Kidney (tissue), 13 donors: ENCODE measurements at regions not wholly inside any gene's neighbourhood (a gene's known extent, or its start where the extent isn't known, plus 50 kb on each side); places are given as distances from the start of the nearest gene placed in this dataset.

Source experiments
- DNase-seq, 5 donors: peaks; one replicate each; pipeline ENCODE4 v3.0.0-alpha.2; 2013 to 2020
- FAIRE-seq: peaks from 2 replicates; lab custom pipeline; 2012; peaks lifted over from hg19 to GRCh38; lab: Jason Lieb, UNC
- H3K27ac ChIP-seq, 2 donors: one replicate each; pipeline ENCODE4 v1.7.0; 2013; ENCODE audit warnings: low read depth in 2 of 2, low read length in 2 of 2, inconsistent platforms in 1 of 2
- H3K27me3 ChIP-seq: one replicate; pipeline ENCODE4 v1.7.1; 2013; ENCODE audit warnings: low read length, inconsistent platforms; ENCODE audit not compliant: control insufficient read depth, insufficient read depth
- H3K36me3 ChIP-seq, 3 donors: one replicate each; pipeline versions ENCODE4 v1.7.0 to v1.7.1; 2013; ENCODE audit warnings: low read length in 3 of 3, control low read depth in 1 of 3, inconsistent platforms in 1 of 3; ENCODE audit not compliant: insufficient read depth in 3 of 3, control insufficient read depth in 2 of 3
- H3K4me1 ChIP-seq, 3 donors: one replicate each; pipeline versions ENCODE4 v1.7.0 to v1.7.1; 2013; ENCODE audit warnings: low read length in 3 of 3, inconsistent platforms in 1 of 3, low read depth in 1 of 3; ENCODE audit not compliant: control insufficient read depth in 2 of 3, insufficient read depth in 2 of 3
- H3K4me3 ChIP-seq, 3 donors: one replicate each; pipeline versions ENCODE4 v1.7.0 to v1.8.1; 2013; ENCODE audit warnings: low read length in 3 of 3, control low read depth in 1 of 3, inconsistent platforms in 1 of 3
- H3K9ac ChIP-seq, 3 donors: one replicate each; pipeline versions ENCODE4 v1.7.0 to v1.7.1; 2013; ENCODE audit warnings: low read length in 3 of 3, control low read depth in 1 of 3, inconsistent platforms in 1 of 3
- H3K9me3 ChIP-seq, 3 donors: one replicate each; pipeline versions ENCODE4 v1.7.0 to v1.7.1; 2013; ENCODE audit warnings: low read length in 3 of 3, control low read depth in 1 of 3, inconsistent platforms in 1 of 3; ENCODE audit not compliant: control insufficient read depth in 2 of 3, insufficient read depth in 1 of 3
- intact Hi-C: fragments of 100-400 bp; cut with DNase I; formaldehyde crosslinking; loops from one replicate; pipeline ENCODE4 v1.11.1; 2022
- TF ChIP-seq, protein P1 (sequence below): IDR thresholded peaks from 3 replicates; pipeline ENCODE4 v1.5.1; 2012; ENCODE audit warnings: mild to moderate bottlenecking, moderate library complexity, borderline replicate concordance; ENCODE audit not compliant: insufficient read depth; ENCODE audit errors: extremely low read depth
- donor health status: control.
- donor health status: control.
- donor health status: control.
- donor health status: control.
- donor health status: control.
- donor health status: DM: yes; HTN: yes; CAD: no.
- donor health status: Normal renal cell carcinoma (clear cell type).

DNA sequence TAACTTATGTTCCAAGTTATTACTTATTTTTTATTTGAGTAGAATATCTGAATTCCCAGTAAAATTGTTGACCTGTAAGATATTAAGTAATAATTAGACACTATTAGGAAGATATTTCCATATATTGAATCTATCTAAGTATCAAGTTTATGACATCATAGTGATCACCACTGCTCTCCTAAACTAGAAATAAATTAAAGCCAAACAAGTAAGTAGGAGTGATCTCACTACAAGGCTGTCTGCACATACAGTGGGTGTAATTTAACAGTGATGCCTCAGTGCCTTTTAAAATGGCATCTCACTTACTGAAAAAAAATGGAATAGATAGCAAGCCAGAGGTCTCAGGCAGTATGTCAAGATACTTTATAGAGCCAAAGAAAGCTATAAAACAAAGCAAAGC, 789.6 kb downstream of the KCTD16 start:
- DNase-seq: no peak
- no peaks in the 10 kb centered on the region for H3K36me3 ChIP-seq
- H3K4me1 ChIP-seq: no peaks in the 10 kb centered on the region
- TF ChIP-seq, protein P1, sequence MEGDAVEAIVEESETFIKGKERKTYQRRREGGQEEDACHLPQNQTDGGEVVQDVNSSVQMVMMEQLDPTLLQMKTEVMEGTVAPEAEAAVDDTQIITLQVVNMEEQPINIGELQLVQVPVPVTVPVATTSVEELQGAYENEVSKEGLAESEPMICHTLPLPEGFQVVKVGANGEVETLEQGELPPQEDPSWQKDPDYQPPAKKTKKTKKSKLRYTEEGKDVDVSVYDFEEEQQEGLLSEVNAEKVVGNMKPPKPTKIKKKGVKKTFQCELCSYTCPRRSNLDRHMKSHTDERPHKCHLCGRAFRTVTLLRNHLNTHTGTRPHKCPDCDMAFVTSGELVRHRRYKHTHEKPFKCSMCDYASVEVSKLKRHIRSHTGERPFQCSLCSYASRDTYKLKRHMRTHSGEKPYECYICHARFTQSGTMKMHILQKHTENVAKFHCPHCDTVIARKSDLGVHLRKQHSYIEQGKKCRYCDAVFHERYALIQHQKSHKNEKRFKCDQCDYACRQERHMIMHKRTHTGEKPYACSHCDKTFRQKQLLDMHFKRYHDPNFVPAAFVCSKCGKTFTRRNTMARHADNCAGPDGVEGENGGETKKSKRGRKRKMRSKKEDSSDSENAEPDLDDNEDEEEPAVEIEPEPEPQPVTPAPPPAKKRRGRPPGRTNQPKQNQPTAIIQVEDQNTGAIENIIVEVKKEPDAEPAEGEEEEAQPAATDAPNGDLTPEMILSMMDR: no peak
- no peaks in the 10 kb centered on the region for H3K27me3 ChIP-seq
- no peak overlapping the region for H3K27ac ChIP-seq
- no peak for FAIRE-seq
- intact Hi-C loops: no loop called here
- H3K4me3 ChIP-seq: no peak overlapping the region
- no peaks in the 10 kb centered on the region for H3K9me3 ChIP-seq
- no peak overlapping the region for H3K9ac ChIP-seq

DNA sequence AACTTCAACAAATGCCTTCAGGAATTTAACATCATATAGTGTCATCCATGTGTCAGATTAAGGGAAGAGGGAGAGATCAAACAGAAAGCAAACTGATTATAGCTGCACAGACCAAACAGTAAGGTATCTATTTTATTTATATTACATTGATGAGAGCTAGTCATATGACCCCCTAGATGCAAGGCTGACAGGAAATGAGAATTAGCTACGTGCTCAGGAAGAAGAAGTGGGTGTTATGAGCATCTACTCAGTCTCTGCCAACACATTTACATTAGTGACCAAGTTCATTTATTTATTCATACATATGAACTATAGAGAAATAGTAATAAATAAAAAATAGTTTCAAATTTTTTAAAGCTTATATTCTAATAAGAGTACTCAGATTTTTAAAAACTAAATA, 787.3 kb downstream of the KCTD16 start:
- Histone ChIP-seq H3K36me3 (no peaks in the 10 kb centered on the region), H3K9ac (no peak overlapping the region), H3K4me3 (no peak overlapping the region), H3K27me3 (no peaks in the 10 kb centered on the region), H3K9me3 (no peaks in the 10 kb centered on the region), H3K27ac (no peak overlapping the region), H3K4me1 (no peaks in the 10 kb centered on the region)
- intact Hi-C loops: no loop called here
- no peak for FAIRE-seq
- DNase-seq: no peak
- TF ChIP-seq, protein P1: no peak

- DNase-seq (no peak), FAIRE-seq (no peak)
- H3K9ac ChIP-seq: no peak overlapping the region
- H3K9me3 ChIP-seq: no peaks in the 10 kb centered on the region
- no peak overlapping the region for H3K4me3 ChIP-seq
- H3K27ac ChIP-seq: no peak overlapping the region
- H3K27me3 ChIP-seq: no peaks in the 10 kb centered on the region
- H3K4me1 ChIP-seq: no peaks in the 10 kb centered on the region
- intact Hi-C loops: no loop called here
- TF ChIP-seq, protein P1: no peak
- H3K36me3 ChIP-seq: no peaks in the 10 kb centered on the region
Measured at GRCh38 chr5:144950996-144951395, 780.3 kb downstream of the KCTD16 start.

DNA sequence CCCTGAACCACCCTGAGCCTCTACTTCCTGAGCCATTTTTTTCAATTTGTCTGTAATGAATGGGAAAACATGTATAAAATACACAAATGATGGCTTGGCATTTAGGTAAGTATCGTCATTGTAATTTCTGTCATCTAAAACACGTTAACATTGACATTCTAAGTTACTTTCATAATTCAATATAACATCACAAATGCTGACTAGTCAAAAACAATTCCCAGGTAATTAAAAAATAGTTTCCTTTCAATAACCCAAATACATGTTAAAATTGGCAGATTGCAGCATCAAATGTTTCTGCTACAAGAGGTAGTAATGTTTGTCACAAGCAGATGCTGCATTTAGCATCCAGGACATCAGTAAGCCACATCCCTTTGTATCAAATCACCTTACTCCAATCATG, 776.4 kb downstream of the KCTD16 start:
- Histone ChIP-seq H3K36me3 (no peaks in the 10 kb centered on the region), H3K4me3 (no peak overlapping the region), H3K4me1 (no peaks in the 10 kb centered on the region), H3K27me3 (no peaks in the 10 kb centered on the region), H3K9ac (no peak overlapping the region), H3K9me3 (no peaks in the 10 kb centered on the region), H3K27ac (no peak overlapping the region)
- TF ChIP-seq, protein P1: no peak
- intact Hi-C loops: no loop called here
- FAIRE-seq (no peak), DNase-seq (no peak)
